Colonic mucosa (tissue), 4 donors: ENCODE measurements at regions not wholly inside any gene's neighbourhood (a gene's known extent, or its start where the extent isn't known, plus 50 kb on each side); places are given as distances from the start of the nearest gene placed in this dataset.

Experiments
- DNase-seq: peaks from one replicate; pipeline ENCODE4 v3.0.0-alpha.2; 2020
- H3K27ac ChIP-seq: fragments of 200-600 bp; one replicate; pipeline ENCODE4 v1.8.0; 2021
- H3K27me3 ChIP-seq: fragments of 200-600 bp; one replicate; pipeline ENCODE4 v1.8.0; 2021
- H3K36me3 ChIP-seq: fragments of 200-600 bp; one replicate; pipeline ENCODE4 v1.8.0; 2021
- H3K4me1 ChIP-seq: fragments of 200-600 bp; one replicate; pipeline ENCODE4 v1.8.0; 2021; ENCODE audit warnings: mild to moderate bottlenecking
- H3K4me3 ChIP-seq: fragments of 200-600 bp; one replicate; pipeline ENCODE4 v1.8.0; 2021
- H3K9ac ChIP-seq, 2 donors: one replicate each; pipeline ENCODE4 v1.7.0; 2013; ENCODE audit warnings: control low read depth in 2 of 2, low read depth in 2 of 2, low read length in 2 of 2
- H3K9me3 ChIP-seq: fragments of 200-600 bp; one replicate; pipeline ENCODE4 v1.8.0; 2021
- CTCF ChIP-seq: fragments of 200-600 bp; IDR thresholded peaks from one replicate; pipeline ENCODE4 v1.8.0; 2022; ENCODE audit warnings: antibody characterized with exemption, mild to moderate bottlenecking
- intact Hi-C: fragments of 100-400 bp; cut with DNase I; formaldehyde crosslinking; loops from one replicate; pipeline ENCODE4 v1.14.1; 2022
- donor health status: healthy.
- donor health status: DM: no; HTN: no; CAD: no.
- donor health status: DM: no; HTN: no; CAD: no.

GRCh38 chr2:51344886-51345285 lies 313.0 kb upstream of the NRXN1 start:
- no peak for TF ChIP-seq CTCF
- Histone ChIP-seq H3K36me3 (no peaks in the 10 kb centered on the region), H3K27me3 (no peaks in the 10 kb centered on the region), H3K27ac (no peak overlapping the region), H3K9ac (no peak overlapping the region), H3K9me3 (no peaks in the 10 kb centered on the region), H3K4me3 (no peak overlapping the region), H3K4me1 (no peaks in the 10 kb centered on the region)
- intact Hi-C loops = no loop called here
- no peak for DNase-seq

GRCh38 chr2:51335087-51336058 lies 303.4 kb upstream of the NRXN1 start:
- intact Hi-C loops = no loop called here
- no peaks in the 10 kb centered on the region for H3K4me1 ChIP-seq

GRCh38 chr2:51329512-51329911 lies 297.6 kb upstream of the NRXN1 start:
- Histone ChIP-seq H3K27ac (no peak overlapping the region), H3K4me1 (no peaks in the 10 kb centered on the region), H3K4me3 (no peak overlapping the region), H3K36me3 (no peaks in the 10 kb centered on the region), H3K27me3 (no peaks in the 10 kb centered on the region), H3K9me3 (no peaks in the 10 kb centered on the region), H3K9ac (no peak overlapping the region)
- no peak for DNase-seq
- TF ChIP-seq CTCF = no peak
- intact Hi-C loops = no loop called here

More at GRCh38 chr2:51335087-51336058, 303.4 kb upstream of the NRXN1 start:
- TF ChIP-seq CTCF = no peak
- no peaks in the 10 kb centered on the region for H3K9me3 ChIP-seq
- no peak for DNase-seq
- no peak overlapping the region for H3K4me3 ChIP-seq
- H3K27ac ChIP-seq = no peak overlapping the region
- H3K36me3 ChIP-seq = no peaks in the 10 kb centered on the region
- no peaks in the 10 kb centered on the region for H3K27me3 ChIP-seq
- H3K9ac ChIP-seq = no peak overlapping the region

- Histone ChIP-seq H3K4me1 (no peaks in the 10 kb centered on the region), H3K9ac (no peak overlapping the region), H3K4me3 (no peak overlapping the region), H3K27ac (no peak overlapping the region), H3K27me3 (no peaks in the 10 kb centered on the region), H3K9me3 (no peaks in the 10 kb centered on the region), H3K36me3 (no peaks in the 10 kb centered on the region)
- TF ChIP-seq CTCF = no peak
- no peak for DNase-seq
- intact Hi-C loops = no loop called here
Observed at GRCh38 chr2:51324051-51324450, 292.1 kb upstream of the NRXN1 start.

DNA sequence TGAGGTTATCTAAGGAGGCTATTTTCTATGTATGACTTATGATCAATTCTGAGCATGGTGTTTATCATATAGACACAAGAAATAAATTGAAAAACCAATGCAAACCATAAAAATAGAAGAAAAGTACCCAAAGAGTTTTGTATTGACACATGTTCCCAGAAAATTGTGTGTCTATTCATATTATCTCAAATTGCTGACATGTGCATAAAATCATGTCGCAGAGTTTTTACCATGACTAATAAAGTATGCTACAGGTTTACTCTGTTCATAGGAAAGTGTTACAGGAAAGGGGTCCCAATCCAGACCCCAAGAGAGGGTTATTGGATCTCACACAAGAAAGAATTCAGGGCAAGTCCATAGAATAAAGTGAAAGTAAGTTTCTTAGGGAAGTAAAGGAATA lies 290.7 kb upstream of the NRXN1 start:
- no peak for DNase-seq
- intact Hi-C loops = no loop called here
- no peaks in the 10 kb centered on the region for H3K36me3 ChIP-seq

More for the DNA sequence above, 290.7 kb upstream of the NRXN1 start:
- Histone ChIP-seq H3K27me3 (no peaks in the 10 kb centered on the region), H3K27ac (no peak overlapping the region), H3K9me3 (no peaks in the 10 kb centered on the region), H3K4me1 (no peaks in the 10 kb centered on the region), H3K9ac (no peak overlapping the region), H3K4me3 (no peak overlapping the region)
- TF ChIP-seq CTCF = no peak
